ENCODE measurements at regions not wholly inside any gene's neighbourhood (a gene's known extent, or its start where the extent isn't known, plus 50 kb on each side); places are given as distances from the start of the nearest gene placed in this dataset.

GRCh38 chr2:21657445-21657844 is 533.7 kb downstream of the TDRD15 start:
- no peak overlapping the region for H2AFZ ChIP-seq (ENCODE audit: low read length)
- no peaks in the 10 kb centered on the region for H3K9me3 ChIP-seq (ENCODE audit: low read length)
- intact Hi-C loops (cut with micrococcal nuclease; ENCODE audit: unreplicated experiment): no loop called here
- no peaks in the 10 kb centered on the region; a peak in 2 of 5 replicates for H3K27me3 ChIP-seq (ENCODE audit: control insufficient read depth in 1 of 2, insufficient read depth in 2 of 2, low read length in 2 of 2)
- WGBS (ENCODE audit: low lambda C conversion rate): 10% methylated on average over 2 of the region's 2 CpGs
- no peak overlapping the region for H3K9ac ChIP-seq (ENCODE audit: insufficient read depth, low read depth, low read length)
- no peaks in the 10 kb centered on the region for H3K36me3 ChIP-seq (replicated peaks in 1 of 2; ENCODE audit: control insufficient read depth in 1 of 2, insufficient read depth in 2 of 2, low read length in 2 of 2)
- ChIA-PET CTCF (ENCODE audit: low intra/inter-chr PET ratio, low total read pairs) (no interaction called here), POLR2A (no interaction called here)
- no peaks in the 10 kb centered on the region for H3K4me1 ChIP-seq (ENCODE audit: insufficient read depth, low read length)
- FAIRE-seq (no peak), DNase-seq (ENCODE audit: low spot score) (no peak), ATAC-seq (no peak)
- TF ChIP-seq BRD4 (CRISPR knock-in tag; IDR thresholded peaks at IDR 0.05): no peak
- peak; percentile 41; the same call in 1 of the 2 replicates for TF ChIP-seq CEBPB (IDR thresholded peaks at IDR 0.05; ENCODE audit: borderline replicate concordance, low read depth, low read length)
- no peak for TF ChIP-seq SMARCC2 (IDR thresholded peaks at IDR 0.05)
- TF ChIP-seq MEIS1 (CRISPR knock-in tag; IDR thresholded peaks at IDR 0.05; ENCODE audit: borderline replicate concordance): no peak
- no peak overlapping the region for H3K4me2 ChIP-seq (ENCODE audit: low read depth, low read length)
- H3K27ac ChIP-seq (ENCODE audit: extremely low read length, insufficient read depth, low read length): no peak overlapping the region
- H4K20me1 ChIP-seq (ENCODE audit: insufficient read depth, low read length): no peaks in the 10 kb centered on the region
- no peak overlapping the region for H3K4me3 ChIP-seq (replicated peaks in 1 of 3; ENCODE audit: insufficient read depth in 1 of 3, low read depth in 2 of 3, low read length in 3 of 3)
- no TSS peak for BruUV-seq (replicated peaks)
- H3K79me2 ChIP-seq (ENCODE audit: insufficient read depth, low read length): no peaks in the 10 kb centered on the region
- in situ Hi-C loops (cut with HindIII; ENCODE audit: extremely low pct_ligation_motif_present, low pct_unique_long_range_greater_than_20kb): no loop called here

DNA sequence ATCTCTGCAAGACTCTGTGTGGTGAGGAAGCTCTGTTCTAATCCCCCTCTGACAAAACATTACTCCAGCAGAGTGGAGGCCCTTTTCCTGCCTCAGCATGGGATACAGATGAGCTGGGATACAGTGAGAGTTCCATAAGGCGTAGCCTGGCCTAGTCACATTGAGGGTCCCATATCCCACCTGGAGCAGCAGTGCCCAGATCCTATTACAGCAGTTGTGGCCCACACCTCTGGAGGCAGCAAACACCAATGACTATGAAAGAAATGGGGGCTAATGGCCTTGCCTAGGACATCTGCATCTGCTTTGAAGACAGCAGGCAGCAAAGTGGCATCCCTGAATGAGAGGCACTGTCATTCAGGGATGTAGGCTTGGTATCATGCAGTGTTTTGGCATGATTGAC is 534.5 kb downstream of the TDRD15 start:
- no peaks in the 10 kb centered on the region for H3K4me1 ChIP-seq (ENCODE audit: insufficient read depth, low read length)
- no TSS peak for BruUV-seq (replicated peaks)
- H2AFZ ChIP-seq (ENCODE audit: low read length): no peak overlapping the region
- WGBS (ENCODE audit: low lambda C conversion rate): 0% methylated on average over 1 of the region's 1 CpG
- intact Hi-C loops (cut with micrococcal nuclease; ENCODE audit: unreplicated experiment): no loop called here
- ATAC-seq: no peak
- H3K4me3 ChIP-seq (replicated peaks in 1 of 3; ENCODE audit: insufficient read depth in 1 of 3, low read depth in 2 of 3, low read length in 3 of 3): no peak overlapping the region
- no peak for FAIRE-seq
- no peak overlapping the region for H3K9ac ChIP-seq (ENCODE audit: insufficient read depth, low read depth, low read length)
- CTCF ChIA-PET (ENCODE audit: low intra/inter-chr PET ratio, low total read pairs): no interaction called here
- TF ChIP-seq HMGXB4 (CRISPR knock-in tag; IDR thresholded peaks at IDR 0.05; ENCODE audit: borderline replicate concordance in 1 of 2, low read depth in 1 of 2) (no peak), ZBTB8A (CRISPR knock-in tag; IDR thresholded peaks at IDR 0.05; ENCODE audit: borderline replicate concordance, low read depth) (no peak), ZNF441 (CRISPR knock-in tag; IDR thresholded peaks at IDR 0.05; ENCODE audit: borderline replicate concordance) (no peak), RFX5 (IDR thresholded peaks at IDR 0.05; ENCODE audit: low read depth, low read length) (no peak), ISX (CRISPR knock-in tag; conservative IDR thresholded peaks at IDR 0.05) (no peak)
- TF ChIP-seq, protein P1, sequence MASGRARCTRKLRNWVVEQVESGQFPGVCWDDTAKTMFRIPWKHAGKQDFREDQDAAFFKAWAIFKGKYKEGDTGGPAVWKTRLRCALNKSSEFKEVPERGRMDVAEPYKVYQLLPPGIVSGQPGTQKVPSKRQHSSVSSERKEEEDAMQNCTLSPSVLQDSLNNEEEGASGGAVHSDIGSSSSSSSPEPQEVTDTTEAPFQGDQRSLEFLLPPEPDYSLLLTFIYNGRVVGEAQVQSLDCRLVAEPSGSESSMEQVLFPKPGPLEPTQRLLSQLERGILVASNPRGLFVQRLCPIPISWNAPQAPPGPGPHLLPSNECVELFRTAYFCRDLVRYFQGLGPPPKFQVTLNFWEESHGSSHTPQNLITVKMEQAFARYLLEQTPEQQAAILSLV (CRISPR knock-in tag; IDR thresholded peaks at IDR 0.05; ENCODE audit: borderline replicate concordance): no peak
- TF ChIP-seq, protein P2, sequence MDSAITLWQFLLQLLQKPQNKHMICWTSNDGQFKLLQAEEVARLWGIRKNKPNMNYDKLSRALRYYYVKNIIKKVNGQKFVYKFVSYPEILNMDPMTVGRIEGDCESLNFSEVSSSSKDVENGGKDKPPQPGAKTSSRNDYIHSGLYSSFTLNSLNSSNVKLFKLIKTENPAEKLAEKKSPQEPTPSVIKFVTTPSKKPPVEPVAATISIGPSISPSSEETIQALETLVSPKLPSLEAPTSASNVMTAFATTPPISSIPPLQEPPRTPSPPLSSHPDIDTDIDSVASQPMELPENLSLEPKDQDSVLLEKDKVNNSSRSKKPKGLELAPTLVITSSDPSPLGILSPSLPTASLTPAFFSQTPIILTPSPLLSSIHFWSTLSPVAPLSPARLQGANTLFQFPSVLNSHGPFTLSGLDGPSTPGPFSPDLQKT (CRISPR knock-in tag; IDR thresholded peaks at IDR 0.05; ENCODE audit: borderline replicate concordance): no peak
- H3K36me3 ChIP-seq (replicated peaks in 1 of 2; ENCODE audit: control insufficient read depth in 1 of 2, insufficient read depth in 2 of 2, low read length in 2 of 2): no peaks in the 10 kb centered on the region
- no peaks in the 10 kb centered on the region; a peak in 1 of 5 replicates for H3K27me3 ChIP-seq (ENCODE audit: control insufficient read depth in 1 of 2, insufficient read depth in 2 of 2, low read length in 2 of 2)
- no peaks in the 10 kb centered on the region for H3K79me2 ChIP-seq (ENCODE audit: insufficient read depth, low read length)
- no peak for DNase-seq (ENCODE audit: low spot score)
- H3K9me3 ChIP-seq (ENCODE audit: low read length): no peaks in the 10 kb centered on the region
- no peak overlapping the region for H3K4me2 ChIP-seq (ENCODE audit: low read depth, low read length)
- H4K20me1 ChIP-seq (ENCODE audit: insufficient read depth, low read length): no peaks in the 10 kb centered on the region
- POLR2A ChIA-PET: no interaction called here
- in situ Hi-C loops (cut with HindIII; ENCODE audit: extremely low pct_ligation_motif_present, low pct_unique_long_range_greater_than_20kb): no loop called here
- H3K27ac ChIP-seq (ENCODE audit: extremely low read length, insufficient read depth, low read length): no peak overlapping the region

Measured in HepG2 (cell line).